NT2/D1 (cell line): ENCODE measurements at regions not wholly inside any gene's neighbourhood (a gene's known extent, or its start where the extent isn't known, plus 50 kb on each side); places are given as distances from the start of the nearest gene placed in this dataset.

Source experiments
- SUZ12 ChIP-seq: IDR thresholded peaks from 2 replicates; pipeline ENCODE4 v1.6.1; 2011; ENCODE audit not compliant: insufficient read length, insufficient read depth; ENCODE audit errors: extremely low read depth
- YY1 ChIP-seq: IDR thresholded peaks from 2 replicates; pipeline ENCODE4 v1.6.1; 2011; ENCODE audit not compliant: insufficient read length, insufficient read depth
- ZNF274 ChIP-seq: IDR thresholded peaks from 2 replicates; pipeline ENCODE4 v1.6.1; 2011; ENCODE audit warnings: mild to moderate bottlenecking, low read depth, low read length

GRCh38 chr2:180601016-180601415 lies 379.4 kb upstream of the UBE2E3 start:
- TF ChIP-seq ZNF274, result no peak
- no peak for TF ChIP-seq SUZ12
- TF ChIP-seq YY1, result no peak
